Fibroblast of lung (primary cell): ENCODE measurements at regions not wholly inside any gene's neighbourhood (a gene's known extent, or its start where the extent isn't known, plus 50 kb on each side); places are given as distances from the start of the nearest gene placed in this dataset.

Source experiments
- EZH2 ChIP-seq: IDR thresholded peaks from 2 replicates; pipeline ENCODE4 v1.5.1; 2012; ENCODE audit warnings: low read length, control low read depth, mild to moderate bottlenecking; ENCODE audit errors: missing control alignments
- TF ChIP-seq, protein P1 (sequence below), 2 donors: IDR thresholded peaks in 1 of 2; conservative IDR thresholded peaks in 1 of 2; 1 replicate in 1 of 2; 2 replicates in 1 of 2; pipeline ENCODE4 v1.5.1; 2011 to 2012; ENCODE audit warnings: low read length in 2 of 2, control low read depth in 1 of 2, inconsistent platforms in 1 of 2, low read depth in 1 of 2, mild to moderate bottlenecking in 1 of 2

DNA sequence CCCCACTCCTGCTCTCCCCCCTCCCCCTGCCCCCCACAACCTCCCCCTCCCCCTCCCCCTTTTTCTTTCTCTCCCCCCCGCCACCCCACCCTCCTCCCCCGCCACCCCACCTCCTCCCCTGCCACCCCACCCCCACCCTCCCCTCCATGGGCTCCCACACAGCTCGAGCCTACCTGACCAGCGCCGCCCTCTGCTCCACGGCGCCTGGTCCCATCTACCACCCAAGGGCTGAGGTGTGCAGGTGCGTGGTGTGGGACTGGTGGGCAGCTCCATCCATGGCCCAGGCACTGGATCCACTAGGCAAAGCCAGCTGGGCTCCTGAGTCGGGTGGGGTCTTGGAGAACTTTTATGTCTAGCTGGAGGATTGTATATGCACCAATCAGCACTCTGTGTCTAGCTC lies 68.3 kb upstream of the KCNAB1 start:
- TF ChIP-seq, protein P1, sequence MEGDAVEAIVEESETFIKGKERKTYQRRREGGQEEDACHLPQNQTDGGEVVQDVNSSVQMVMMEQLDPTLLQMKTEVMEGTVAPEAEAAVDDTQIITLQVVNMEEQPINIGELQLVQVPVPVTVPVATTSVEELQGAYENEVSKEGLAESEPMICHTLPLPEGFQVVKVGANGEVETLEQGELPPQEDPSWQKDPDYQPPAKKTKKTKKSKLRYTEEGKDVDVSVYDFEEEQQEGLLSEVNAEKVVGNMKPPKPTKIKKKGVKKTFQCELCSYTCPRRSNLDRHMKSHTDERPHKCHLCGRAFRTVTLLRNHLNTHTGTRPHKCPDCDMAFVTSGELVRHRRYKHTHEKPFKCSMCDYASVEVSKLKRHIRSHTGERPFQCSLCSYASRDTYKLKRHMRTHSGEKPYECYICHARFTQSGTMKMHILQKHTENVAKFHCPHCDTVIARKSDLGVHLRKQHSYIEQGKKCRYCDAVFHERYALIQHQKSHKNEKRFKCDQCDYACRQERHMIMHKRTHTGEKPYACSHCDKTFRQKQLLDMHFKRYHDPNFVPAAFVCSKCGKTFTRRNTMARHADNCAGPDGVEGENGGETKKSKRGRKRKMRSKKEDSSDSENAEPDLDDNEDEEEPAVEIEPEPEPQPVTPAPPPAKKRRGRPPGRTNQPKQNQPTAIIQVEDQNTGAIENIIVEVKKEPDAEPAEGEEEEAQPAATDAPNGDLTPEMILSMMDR (conservative IDR thresholded peaks at IDR 0.05 in 1 of 2, IDR thresholded peaks at IDR 0.05 in 1 of 2; ENCODE audit: low read depth in 1 of 2, low read length in 2 of 2) = no peak
- TF ChIP-seq EZH2 = no peak
